ENCODE measurements at regions not wholly inside any gene's neighbourhood (a gene's known extent, or its start where the extent isn't known, plus 50 kb on each side); places are given as distances from the start of the nearest gene placed in this dataset.

- no peak for DNase-seq (ENCODE audit: low read depth)
These were observed 50.0 kb downstream of the NCOR2 start for GRCh38 chr12:124517260-124518050.

DNA sequence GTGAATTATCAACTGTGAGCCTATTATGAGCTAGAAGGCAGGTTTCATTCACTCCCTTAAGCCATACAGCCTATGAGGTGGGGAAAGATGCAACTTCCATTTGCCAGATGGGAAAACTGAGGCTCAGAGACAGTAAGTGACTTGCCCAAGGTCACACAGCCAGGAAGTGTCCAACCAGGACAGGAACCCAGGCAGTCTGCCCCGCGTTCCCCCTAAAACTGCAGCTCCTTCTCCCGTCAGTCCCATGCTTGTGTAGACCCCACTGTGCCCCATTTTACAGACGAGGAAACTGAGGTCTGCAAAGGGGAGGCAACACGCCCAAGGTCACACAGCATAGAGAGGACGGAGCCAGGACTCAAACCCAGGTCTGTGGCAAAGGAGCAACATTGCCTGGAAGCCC lies 50.6 kb downstream of the NCOR2 start:
- no peak for DNase-seq (ENCODE audit: low read depth)

DNA sequence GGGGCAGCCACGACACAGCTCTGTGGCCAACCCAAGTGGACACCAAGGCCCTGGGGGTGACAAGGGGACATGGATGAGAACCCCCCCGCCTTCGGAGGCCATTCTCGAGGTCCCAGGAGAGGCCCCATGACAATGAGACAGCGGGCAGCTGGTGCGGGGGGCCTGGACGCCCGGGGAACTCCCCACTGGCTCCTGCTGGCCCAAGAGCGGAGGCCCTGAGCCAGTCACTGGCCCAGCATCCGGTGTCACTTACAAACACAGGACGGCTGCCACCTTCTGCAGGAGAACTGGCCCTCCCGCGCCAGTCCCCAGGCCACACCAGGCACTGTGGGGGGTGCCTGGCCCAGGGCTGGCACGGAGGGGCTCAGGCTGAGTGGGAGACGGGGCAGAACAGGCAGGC lies 51.4 kb downstream of the NCOR2 start:
- DNase-seq (ENCODE audit: low read depth): no peak

DNA sequence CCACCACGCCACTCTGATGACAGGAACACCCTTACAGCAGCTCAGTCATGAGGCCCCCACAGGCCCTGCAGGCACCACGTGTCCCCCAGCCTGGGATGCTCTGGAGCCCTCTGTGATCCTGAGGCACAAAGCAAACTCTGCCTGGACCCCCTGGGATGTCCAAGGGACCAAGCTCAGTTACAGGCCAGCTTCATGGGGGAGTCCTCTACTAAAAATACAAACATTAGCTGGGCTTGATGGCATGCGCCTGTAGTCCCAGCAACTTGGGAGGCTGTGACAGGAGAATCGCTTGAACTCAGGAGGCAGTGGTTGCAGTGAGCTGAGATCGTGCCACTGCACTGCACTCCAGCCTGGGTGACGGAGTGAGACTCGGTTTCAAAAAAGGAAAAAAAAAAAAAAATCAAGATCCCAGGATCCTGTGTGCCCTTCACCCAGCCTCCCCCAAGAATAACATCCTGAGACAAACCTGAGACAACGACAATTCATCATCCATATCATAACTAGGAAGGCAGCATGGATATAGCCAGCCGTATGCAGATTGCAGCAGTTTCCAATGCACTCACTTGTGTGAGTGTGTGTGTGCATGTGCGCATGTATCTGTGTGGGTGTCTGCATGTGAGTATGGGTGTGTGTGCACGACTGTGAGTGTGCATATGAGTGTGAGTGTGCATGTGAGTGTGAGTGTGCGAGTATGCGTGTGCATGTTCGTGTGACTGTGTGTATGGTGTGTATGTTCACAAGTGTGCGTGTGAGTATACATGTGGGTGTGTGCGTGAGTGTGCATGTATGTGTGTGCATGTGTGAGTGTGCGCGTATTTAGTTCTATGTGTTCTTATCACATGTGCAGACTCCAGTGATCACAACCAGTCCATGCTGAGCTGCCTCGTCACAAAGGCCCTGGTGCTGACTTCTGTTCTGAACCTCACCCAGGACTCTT lies 52.1 kb downstream of the NCOR2 start:
- no peak for DNase-seq (ENCODE audit: low read depth)

DNA sequence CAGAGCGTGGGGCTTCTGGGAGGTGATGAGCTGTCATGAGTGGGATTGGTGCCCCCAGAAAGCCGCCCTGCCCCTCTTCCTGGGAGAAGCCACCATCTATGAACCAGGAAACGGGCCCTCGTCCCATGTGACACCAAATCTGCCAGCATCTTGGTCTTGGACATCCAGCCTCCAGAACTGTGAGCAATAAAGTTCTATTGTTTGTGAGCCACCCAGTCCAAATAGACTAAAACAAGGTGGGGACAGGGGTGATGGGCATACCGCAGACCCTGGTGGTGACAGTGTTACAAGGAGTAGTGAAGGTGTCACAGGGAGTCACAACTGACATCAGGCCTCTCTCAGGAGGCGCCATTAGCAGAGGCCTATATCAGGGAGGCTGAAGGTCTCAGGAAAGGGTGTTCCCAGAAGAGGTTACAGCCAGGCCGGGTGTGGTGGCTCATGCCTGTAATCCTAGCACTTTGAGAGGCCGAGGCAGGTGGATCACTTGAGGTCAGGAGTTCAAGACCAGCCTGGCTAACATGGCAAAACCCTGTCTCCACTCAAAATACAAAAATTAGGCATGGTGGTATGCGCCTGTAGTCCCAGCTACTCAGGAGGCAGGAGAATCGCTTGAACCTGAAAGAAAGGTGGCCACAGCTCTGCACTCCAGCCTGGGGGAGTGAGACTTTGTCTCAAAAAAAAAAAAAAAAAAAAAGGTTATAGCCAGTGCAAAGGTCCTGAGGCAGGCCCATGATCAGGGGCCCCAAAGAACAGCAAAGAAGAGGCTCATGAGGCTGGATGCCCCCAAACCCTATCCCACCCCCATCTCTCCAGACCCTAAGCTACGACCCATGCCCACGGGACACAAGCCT lies 53.0 kb downstream of the NCOR2 start:
- no peak for DNase-seq (ENCODE audit: low read depth)

DNA sequence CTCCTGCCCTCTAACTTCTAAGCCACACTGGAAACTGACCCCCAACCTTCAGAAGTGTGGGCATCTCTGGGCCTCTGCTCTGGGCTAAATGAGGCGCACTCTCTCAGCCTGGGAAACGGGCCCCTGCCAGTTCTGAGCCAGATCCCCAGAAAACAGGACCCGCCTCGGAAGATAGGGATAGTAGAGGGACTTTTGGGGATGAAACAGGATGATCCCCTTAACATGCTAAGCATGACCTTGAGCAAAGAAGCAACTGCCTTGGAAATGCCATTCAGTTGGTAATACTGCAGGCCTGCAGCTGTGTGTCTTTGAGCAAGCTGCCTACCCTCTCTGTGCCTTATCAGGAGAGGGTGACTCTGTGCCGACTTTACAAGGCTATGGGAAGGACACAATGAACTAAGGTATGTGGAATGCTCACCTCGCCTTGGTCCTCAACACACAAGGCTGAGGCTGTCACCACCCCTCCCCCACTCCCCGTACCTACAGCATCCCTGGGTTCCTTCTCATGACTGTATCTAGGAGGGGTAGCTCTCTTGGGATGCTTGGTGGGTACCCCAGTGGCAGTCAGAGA lies 54.0 kb downstream of the NCOR2 start:
- DNase-seq (ENCODE audit: low read depth): no peak

DNA sequence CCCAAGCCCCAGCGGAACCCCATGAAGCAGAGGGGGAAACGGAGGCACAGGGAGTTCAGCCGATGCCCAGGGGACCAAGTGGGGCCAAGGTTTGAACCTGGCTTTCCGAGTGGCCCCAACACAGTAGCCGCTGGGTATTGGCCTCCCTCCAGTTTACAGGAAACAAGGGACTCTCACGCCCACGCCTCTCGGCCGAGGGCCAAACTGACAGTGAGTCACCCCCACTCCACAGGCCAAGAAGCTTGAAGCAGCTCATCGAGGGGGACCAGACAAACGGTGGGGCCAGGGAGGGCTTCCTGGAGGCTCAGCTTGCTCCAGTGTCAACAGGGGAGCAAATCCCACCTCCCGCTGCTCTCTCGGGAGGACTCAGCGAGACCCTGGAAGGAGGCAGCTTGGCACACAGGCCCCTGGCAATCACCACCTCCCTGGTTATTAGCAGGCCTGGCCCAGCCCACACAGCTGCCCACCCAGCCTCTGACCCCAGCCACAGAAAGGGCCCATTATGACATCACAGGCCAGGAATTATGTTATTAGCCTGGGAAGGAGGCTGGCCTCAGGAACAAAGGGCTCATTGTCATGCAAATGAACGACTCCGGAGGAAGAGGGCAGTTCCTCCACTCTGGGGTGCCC lies 54.6 kb downstream of the NCOR2 start:
- DNase-seq (ENCODE audit: low read depth): no peak

- no peak for DNase-seq (ENCODE audit: low read depth)
These were observed 56.0 kb downstream of the NCOR2 start for GRCh38 chr12:124511259-124511985.

DNA sequence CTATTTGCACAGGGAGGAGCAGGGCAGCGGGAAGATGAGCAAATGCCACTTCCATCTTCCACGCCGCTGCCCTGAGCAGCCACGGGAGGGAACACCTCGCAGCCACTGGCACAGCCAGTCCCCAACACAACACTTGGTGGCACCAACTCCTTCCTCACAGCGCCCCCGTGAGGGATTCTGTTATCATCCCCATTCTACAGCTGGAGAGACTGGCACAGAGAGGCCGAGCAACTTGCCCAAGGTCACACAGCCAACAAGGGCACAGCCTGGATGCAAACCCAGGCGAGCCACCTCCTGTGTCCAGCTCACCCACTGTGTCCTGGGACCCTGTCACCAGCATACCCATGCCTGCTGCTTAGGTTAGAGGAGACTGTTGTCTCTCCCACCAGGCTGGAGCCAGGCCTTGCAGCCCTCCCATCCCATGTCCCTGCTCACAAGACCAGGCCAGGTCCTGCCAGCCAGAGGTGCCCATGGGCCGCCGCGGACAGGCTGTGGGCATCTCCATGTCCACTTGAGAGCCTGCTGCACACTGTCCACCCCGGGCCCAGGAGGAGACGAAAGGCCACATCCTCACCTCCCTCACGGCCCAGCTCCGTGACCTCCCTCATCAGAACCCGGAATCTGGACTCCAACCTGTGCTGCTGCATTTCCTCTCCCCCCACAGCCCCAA lies 57.0 kb downstream of the NCOR2 start:
- no peak for DNase-seq (ENCODE audit: low read depth)

- no peak for DNase-seq (ENCODE audit: low read depth)
These were observed 57.6 kb downstream of the NCOR2 start for GRCh38 chr12:124509676-124510300.

- no peak for DNase-seq (ENCODE audit: low read depth)
These were observed 58.1 kb downstream of the NCOR2 start for GRCh38 chr12:124509300-124509675.

DNA sequence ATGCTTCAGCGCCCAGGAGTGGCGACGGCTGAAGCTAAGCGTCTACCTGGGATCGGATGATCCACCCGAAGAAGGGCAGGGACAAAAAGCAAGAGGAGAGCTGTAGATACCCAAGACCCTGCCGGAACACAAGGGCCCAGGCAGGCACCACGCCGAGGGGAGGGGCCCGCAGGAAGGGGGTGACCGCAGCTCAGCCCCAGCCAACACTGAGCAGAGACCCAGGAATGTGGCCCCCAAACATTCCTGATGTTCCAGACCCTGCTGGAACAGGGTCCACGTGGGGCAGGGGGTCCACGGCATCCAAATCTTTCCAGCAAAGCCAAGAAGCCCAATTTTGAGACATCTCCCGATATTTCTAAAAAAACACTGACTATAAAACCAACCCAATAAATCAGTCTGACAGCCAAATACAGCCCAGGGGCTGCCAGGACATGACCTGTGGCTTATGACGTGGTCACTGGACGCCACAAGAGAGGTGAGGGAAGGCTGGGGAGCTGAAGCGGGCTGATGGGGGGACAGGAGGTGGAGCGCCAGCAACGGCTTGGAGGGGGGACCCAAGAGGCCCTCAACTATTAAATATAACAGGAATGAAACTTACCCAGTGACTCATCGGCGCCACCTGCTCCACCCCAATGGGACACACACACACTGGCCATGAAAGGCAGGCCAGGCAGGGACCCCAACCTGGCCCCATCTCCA lies 58.9 kb downstream of the NCOR2 start:
- DNase-seq (ENCODE audit: low read depth): no peak

- no peak for DNase-seq (ENCODE audit: low read depth)
These were observed 60.0 kb downstream of the NCOR2 start for GRCh38 chr12:124507188-124508109.

DNA sequence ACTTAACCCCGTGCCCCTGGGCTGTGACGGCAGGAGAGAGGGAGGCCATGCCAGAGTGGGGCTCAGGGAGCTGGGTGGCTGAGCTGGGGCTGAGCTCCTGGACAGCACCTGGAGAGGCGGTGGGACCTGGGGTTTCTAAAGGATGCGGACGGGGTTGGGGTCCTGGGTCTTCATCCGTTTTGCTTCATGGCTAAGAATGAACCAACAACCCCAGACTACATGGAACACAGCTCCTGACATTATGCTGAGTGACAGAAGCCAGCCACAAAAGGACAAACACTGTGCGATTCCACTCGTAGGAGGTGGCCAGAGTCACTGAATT lies 60.6 kb downstream of the NCOR2 start:
- DNase-seq (ENCODE audit: low read depth): no peak

GRCh38 chr12:124506145-124506831 lies 61.1 kb downstream of the NCOR2 start:
- no peak for DNase-seq (ENCODE audit: low read depth)

DNA sequence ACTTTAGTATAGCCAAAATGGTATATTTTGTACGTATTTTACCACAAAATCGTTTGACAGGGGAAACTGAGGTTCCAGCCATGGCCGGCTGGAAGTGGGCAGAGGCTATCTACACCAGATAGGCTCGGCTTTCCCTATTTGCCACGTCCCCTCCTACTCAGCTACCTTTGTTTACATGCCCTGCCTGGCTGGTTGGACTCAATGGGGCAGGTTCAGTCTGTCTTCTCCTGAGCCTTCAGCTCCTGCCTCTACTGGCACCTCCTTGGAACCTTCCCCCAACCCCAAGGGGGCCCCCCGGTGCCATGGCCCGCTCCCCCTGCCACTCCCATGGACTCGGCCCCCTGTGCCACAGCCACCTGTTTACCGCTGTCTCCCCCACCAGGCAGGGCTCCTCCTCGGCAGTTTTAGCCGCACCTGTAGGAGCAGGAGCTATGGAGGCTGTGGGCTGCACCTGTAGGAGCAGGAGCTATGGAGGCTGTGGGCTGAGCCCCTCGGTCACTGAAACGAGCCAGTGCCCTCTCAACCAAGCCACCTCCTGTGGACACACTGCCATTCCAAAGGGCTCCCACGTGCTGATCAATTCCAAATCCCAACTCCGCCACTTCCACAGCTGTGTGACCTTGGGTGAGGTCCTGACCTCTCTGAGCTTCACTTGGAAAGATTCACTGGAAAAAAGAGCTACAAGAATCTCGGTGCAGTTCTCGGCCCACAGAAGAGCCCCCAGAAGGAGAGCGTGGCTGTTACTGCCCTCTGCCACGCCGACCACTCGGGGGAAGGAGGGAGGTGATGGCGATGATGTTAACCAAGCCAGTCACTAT lies 62.2 kb downstream of the NCOR2 start:
- no peak for DNase-seq (ENCODE audit: low read depth)
